NCI-H345 treated with DMSO at 0.1 percent for 48 hours (cell line): ENCODE measurements at regions not wholly inside any gene's neighbourhood (a gene's known extent, or its start where the extent isn't known, plus 50 kb on each side); places are given as distances from the start of the nearest gene placed in this dataset.

Experiments used
- DNase-seq: peaks from one replicate; lab custom pipeline; 2025; ENCODE audit not compliant: unreplicated experiment; lab: John Stamatoyannopoulos, UW

DNA sequence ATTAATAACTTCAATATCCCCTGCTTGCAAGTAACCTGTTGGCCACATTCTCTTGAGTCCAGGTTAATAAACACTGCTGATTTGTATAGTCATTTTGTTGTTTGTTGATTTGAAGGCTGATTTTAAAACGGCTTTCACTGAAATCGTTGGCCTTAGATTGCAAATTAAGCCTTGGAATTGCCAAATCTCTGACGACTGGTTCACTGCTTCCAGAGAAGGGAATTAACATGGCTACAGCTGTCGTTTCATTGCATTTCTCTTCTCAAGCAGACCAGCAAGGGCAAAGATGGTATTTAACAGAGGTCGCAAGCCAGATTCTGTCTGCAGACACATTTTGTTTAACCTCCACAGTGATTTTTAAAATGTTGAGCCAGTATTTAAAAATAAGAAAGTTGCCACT is 470.9 kb downstream of the TFAP2A start:
- DNase-seq, result no peak

DNA sequence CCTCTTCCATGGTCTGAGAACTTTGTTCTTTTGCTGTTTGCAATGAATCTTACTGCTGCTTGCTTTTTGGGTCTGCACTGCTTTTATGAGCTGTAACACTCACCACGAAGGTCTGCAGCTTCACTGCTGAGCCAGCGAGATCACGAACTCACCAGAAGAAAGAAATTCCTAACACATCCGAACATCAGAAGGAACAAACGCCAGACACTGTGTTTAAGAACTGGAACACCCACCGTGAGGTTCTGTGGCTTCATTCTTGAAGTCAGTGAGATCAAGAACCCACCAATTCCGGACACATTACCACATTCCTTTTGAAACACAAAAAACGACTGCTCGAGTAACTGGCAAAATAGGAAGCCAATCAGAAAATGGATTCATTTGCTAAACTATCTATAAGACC is 471.8 kb downstream of the TFAP2A start:
- DNase-seq, result no peak

DNA sequence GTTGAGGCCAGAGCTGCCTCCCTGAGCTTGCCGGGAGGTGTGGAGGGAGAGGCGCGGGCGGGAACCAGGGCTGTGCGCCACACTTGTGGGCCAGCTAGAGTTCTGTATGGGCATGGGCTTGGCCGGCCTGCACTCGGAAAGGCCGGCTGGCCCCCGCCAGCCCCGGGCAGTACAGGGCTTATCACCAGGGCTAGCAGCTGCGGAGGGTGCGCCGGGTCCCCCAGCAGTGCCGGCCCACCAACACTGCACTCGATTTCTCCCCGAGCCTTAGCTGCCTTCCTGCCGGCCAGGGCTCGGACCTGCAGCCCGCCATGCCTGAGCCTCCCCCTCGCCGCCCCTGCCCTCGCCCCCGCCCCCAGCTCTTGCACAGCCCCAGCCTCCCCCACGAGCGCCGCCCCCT is 472.7 kb downstream of the TFAP2A start:
- no peak for DNase-seq

DNA sequence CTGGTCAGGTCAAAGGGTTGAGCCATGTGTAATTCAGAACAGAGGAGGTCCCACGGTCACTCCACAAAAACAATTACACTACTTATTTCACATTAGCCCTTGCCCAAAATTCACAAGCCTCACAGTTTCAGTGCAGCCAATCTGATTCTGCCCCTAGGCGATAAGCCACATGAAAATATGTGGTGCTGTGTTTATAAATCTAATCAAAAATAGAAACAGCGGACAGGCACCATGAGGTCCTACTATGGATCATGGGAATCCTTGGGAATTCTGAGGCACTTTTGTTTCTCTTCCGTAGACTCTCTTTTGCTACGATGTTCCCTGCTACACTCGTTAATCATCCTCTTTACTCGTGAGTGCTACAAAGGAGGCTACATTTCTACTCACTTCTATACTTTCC is 476.1 kb downstream of the TFAP2A start:
- no peak for DNase-seq

DNA sequence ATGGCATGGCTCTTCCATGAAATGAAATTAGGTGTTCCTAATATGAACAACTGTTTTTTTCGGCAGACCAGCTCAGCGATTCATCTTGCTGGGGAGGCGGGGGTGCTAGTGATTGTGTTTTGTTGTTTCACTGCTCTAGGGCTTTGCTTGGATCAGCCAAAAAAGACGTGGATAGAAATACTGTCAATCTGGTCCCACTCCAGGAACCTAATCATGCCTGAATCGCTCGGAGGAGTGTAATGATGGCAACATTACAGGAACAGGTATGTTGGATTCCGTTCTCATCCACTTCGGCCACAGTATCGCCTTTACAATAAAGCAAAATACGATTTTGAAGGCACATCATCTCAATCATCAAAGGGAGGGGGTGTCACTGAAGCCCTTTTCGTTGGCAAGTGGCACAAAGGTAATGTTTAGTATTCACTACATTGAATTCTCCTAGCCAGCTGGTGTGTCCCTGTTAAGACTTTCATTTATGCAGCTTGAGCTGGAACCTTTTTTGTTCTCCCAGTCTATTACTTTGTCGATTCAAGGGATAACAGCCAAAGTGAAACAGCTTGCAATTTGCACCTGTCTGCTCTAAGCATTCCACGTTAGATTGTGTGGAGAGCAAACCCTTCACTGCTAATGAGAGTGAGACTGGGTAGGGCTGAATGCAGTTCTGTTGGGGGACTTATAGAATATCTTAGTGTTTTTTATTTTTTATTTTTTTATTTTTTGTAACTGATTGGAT is 477.7 kb downstream of the TFAP2A start:
- peak; percentile 4 for DNase-seq

DNA sequence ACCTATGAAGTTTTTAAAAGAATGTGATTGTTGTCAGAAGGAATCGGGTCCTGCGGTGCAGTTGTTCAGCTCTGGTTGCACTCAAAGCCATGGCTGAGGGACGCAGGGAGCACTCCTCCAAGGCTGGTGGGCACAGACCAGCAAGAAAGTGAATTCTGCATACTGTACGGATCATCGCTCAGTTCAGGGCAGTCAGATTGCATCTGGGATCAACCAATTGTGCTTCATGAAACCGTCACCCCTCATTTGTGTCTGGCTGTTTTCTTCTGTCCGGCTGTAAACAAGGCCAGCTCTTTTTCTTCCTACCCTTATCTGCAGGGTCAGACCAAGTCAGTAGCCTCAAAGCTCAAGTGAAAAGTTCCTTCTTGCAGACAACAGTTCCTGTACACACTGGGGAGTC is 478.3 kb downstream of the TFAP2A start:
- no peak for DNase-seq

DNA sequence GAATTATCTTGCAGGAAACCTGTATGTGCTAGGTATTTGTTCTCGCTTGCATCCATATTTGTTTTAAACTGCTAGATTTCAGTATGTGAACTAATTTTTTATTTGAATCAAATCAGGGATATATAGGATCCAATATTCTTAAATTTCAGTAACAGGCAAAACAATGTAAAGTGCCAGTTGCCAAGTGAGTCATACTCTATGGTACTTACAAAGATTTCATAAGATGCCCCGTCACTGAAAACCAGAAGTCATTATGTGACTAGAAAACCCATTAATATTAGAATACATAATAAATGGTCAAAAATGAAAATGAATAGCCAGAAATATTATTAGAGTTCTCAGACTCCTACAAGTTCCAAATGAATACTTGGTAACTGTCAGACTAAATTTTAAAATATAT is 481.2 kb downstream of the TFAP2A start:
- DNase-seq, result no peak

DNA sequence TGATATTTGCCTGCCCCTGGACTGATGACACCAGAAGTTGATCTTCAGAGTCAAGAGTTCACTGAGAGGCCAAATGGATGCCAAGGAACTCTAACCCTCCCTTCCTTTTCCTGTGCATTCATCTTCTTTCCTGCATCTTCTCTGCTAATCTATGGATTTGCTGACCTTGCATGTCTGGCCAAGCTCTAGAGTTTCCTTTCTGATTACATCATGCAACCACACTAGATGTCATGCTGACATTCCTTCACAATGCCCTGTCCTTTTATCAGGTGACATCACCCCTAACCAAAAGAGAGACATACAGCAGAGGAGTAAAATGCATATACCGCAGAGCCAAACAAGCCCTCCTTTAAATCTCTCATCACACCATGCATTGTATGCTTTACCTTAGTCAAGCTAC is 487.6 kb downstream of the TFAP2A start:
- no peak for DNase-seq

DNA sequence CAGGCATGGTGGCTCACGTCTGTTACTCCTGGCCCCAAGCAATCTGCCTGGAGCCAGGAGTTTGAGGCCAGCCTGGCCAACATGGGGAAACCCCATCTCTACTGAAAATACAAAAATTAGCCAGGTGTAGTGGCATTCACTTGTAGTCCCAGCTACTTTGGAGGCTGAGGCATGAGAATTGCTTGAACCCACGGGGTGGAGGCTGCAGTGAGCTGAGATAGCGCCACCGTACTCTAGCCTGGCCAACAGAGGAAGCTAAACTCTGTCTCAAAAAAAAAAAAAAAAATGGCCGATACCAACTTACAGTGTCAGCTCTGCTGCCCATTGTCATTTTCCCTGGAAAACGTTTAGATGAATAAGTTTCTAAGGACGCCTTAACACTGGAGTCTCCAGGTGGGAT is 489.9 kb downstream of the TFAP2A start:
- DNase-seq, result no peak

DNA sequence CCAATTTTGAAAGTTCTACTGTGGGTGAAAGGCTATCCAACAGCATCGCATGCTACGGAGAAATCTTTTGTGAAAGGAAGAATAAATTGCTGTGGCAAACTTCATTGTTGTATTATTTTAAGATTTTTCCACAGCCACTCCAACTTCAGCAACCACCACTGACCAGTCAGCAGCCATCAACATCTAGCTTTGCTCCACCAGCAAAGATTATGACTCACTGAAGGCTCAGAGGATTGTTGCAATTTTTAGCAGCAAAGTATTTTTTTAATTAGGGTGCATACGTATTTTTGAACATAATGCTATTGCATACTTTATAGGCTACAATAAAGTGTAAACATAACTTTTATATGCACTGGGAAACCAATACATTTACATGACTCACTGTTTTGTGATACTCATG is 493.5 kb downstream of the TFAP2A start:
- no peak for DNase-seq

DNA sequence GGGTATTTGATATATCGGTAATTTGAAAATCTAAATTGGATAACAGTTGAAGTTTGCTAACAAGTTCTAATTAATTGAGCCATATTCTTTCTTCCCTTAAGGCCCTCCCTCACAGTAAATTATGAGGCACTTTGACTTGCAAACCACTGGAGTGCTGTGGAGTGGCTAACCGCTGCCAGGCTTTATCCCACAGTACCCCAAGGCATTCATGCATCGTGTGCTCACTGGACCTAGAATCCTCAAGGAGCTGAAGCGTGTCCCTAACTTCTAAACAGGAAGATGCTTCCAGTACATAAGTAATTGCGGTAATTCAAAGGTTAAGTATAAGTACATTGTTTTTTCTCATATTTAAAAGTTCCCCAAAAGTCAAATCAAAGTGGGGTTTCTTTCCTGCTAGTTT is 499.9 kb downstream of the TFAP2A start:
- no peak for DNase-seq

DNA sequence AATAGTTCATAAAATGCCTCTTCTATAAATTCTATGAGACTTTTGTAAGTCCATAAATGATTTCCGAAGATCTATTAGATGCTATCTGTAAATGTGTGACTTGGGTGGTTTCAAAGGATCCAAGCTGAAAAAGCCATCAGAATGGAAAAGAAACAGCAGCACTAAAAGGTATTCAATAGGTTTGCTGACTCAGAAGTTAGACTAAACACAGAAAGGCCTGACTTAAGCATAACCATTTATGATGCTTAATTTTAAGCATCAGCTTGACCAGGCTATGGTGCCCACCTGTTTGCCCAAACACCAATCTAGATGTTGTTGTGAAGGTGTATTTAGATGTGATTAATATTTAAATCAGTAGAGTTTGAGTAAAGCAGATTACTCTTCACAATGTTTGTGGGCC is 513.5 kb downstream of the TFAP2A start:
- DNase-seq, result no peak

DNA sequence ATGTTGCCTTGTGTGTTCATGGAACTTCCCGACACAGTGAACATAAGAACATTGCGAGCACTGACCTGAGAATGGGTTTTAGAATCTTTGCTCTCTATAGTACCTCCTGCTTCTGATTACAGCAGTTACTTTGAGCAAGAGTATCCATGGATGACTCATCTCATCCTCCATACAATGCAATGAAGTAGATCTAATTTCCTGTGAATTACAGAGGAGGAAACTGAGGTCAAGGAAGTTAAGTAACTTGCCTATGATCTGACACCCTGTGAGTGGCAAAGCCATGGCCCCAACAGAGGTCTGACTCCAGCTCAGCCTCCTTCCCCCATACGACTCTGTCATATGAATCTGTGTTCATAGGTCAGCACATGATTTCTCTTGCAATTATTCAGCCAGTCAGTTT is 518.1 kb downstream of the TFAP2A start:
- DNase-seq, result no peak

DNA sequence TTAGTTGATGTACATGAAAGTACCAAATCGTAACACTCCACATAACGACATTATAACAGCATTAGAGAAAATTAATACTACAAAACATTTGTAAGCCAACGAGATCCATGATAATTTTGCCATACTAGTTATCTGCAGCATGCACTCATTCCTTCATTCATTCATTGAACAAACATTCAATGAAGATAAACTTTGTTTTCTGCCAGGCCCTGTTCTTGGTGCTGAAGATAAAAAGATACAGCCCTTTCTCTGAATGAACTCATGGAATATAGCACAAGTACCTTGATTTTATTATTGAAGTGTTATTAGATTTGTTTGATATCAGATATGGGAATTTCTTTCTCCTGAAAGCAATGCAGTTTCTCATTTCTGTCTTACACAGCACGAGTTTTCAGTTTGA is 524.0 kb downstream of the TFAP2A start:
- no peak for DNase-seq

DNA sequence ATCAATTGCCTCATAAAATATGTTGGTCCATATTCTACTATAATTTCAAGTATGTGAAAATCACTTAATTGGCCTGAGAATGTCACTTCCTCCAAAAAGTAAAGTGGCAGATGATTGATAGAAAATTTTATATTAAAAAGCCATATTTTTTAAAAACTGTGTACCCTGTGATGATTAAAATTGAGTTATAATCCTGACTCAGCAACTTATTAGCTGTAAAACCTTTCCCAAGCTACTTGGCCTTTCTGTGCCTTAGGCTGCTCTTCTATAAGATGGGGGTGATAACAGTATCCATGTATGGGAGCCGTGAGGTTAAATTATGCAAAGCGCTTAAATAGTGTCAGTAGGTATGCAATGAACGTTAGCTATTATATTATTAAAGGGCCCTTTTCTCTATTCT is 524.4 kb downstream of the TFAP2A start:
- DNase-seq, result no peak

DNA sequence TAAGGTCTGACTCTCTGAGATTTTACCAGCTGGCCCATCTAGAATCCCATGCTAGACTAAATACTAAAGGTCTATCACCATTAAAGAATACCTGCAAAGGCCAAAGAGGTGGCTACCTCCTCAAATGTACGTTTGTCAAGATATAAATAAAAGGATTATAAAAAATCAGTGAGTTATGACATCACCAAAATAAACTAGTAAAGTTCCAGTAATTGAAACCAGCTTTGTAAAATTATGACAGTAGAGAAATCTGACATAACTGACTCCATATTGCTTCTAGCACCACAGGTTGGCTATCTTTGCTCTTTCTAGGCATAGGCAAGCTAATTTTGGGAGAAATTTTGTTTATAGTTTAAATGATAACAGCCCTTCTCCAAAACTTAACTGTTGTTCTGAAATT is 536.3 kb downstream of the TFAP2A start:
- DNase-seq, result no peak

DNA sequence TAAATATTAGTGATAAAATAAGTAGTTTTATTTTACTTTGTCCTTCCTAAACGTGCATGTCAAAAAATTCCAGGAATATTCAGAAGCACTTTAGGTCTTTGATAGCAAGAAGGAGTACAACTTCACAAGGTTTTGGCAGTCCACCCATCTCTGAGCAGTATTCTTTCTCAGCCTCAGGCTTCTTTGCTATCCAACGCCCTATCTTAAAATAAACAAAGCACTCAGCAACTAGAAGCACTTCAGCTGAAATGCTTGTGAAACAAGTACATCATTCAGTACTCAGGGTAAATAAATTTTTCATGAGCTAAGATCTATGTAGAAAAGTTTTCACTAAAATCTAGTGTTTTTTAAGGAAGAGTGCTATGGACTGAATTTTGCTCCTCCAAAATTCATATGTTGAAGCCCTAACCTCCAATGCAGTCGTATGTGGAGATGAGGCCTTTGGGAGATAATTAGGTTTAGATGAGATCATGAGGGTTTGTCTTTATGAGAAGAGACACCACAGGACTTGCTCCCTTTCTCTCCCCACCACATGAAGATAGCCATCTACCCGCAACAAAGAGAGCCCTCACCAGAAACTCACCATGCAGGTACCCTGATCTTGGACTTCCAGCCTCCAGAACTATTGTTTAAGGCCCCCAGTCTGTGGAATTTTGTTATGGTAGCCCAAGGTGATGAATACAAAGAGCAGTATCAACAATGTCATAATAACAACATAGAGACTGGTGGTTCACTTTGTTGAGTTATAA is 539.1 kb downstream of the TFAP2A start:
- DNase-seq, result no peak

DNA sequence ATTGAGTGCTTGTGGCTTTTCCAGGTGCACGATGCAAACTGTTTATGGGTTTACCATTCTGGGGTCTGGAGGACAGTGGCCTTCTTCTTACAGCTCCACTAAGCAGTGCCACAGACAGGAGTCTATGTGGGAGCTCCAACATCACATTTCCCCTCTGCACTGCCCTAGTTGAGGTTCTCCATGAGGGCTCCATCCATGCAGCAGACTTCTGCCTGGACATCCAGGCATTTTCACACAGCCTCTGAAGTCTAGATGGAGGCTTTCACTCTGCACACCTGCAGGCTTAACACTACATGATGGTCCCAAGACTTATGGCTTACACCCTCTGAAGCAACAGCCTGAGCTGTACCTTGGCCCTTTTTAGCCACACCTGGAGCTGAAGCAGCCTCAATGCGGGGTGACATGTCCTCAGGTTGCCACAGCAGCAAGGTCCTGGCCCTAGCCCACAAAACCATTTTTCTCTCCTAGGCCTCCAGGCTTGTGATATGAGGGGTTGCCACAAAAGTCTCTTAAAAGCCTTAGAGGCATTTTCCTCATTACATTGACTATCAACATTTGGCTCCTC is 552.2 kb downstream of the TFAP2A start:
- no peak for DNase-seq

DNA sequence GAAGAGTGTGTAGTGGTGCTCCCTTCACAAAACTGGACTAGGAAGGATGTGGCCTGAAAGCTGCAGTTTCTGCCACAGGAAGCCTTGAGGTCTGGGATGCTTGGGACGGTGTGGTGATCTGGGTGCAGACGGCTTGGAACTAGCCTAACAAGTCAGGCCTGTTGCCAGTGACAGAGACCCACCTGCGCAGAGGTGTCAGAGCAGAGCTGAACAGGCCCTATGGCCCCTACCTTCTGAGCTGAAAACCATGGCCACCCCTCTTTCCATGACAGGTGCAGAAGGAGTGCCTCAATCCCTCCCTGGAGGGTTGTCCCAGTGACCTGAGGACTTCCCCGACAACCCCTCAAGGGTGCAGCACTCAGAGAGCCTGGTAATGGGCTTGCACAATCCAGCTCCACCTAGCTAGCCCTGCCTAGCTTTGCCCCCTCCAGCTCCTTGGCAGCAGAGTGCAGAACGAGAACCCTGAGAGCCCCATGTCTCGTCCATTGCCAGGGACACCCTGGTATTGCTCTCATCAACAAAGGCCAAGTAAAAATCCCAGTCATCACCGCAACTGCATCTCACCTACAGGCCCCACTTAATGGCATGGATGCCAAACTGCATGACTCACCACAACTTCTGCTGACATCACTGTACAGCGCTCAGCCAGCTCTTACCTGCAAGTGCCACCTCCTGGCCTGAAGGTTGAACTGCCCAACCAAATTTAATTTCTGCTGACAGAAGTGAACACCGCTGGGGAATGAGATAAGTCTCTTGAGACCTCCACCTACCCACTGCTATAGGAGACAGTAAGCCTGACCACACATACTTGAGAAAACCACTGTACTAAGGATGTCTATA is 563.1 kb downstream of the TFAP2A start:
- no peak for DNase-seq

DNA sequence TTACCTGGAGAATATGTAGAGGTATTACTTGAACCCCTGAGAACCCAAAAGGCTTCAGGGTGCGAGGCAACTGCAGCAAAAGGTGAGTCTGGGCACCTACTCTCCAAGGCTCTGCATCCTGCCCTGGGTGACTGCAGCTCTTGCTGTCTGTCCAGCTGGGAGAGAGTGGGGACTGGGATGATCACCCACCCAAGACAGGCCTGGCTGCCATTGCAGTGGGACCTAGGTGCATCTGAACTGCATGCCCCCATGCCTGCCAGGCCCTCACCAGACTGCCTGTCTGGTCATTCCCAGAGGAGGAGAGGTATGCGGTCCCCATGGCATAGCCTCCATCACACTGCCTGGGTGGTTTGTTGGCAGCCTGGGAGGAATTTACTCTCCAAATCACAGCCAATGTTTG is 563.9 kb downstream of the TFAP2A start:
- no peak for DNase-seq

DNA sequence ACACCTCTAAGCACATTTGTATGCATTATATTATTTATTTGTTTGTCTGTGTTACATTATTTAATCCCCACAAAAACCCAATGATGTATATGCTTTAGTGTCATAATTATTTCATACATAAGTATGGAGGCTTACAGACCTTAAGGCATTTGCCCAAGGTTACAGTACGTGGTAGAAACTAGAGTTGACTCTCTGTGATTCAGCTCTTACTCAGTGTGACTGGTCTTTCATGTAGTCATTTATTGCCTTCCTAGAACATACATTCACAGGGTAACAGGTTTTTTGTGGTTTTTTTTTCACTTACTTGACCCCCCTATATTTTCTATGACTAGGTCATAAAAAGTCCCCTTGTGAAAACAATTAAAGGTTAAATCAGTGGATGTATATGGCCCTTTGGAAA is 566.8 kb downstream of the TFAP2A start:
- DNase-seq, result no peak
